IMR-90 (cell line): ENCODE measurements at regions not wholly inside any gene's neighbourhood (a gene's known extent, or its start where the extent isn't known, plus 50 kb on each side); places are given as distances from the start of the nearest gene placed in this dataset.

Experiments used
- ATAC-seq: fragments of 200-7000 bp; cut with Tn5 transposase; 2 replicates; pipeline ENCODE4 v1.9.1; 2020; ENCODE audit warnings: low read depth, mild to moderate bottlenecking, moderate library complexity
- BruUV-seq: library from RNA; stranded (reverse); fragments of 400-500 nt; replicated peaks from 2 replicates; lab custom pipeline; 2021; lab: Mats Ljungman, UMichigan
- CTCF ChIA-PET: fragments of 300-600 bp; formaldehyde crosslinking; extraction: SDS; loops from one replicate; lab custom pipeline; 2021; ENCODE audit warnings: antibody characterized with exemption; lab: Yijun Ruan, JAX
- POLR2A ChIA-PET: fragments of 300-600 bp; sonication (Branson Sonifier 250); formaldehyde crosslinking; loops from one replicate; lab custom pipeline; 2022; ENCODE audit warnings: antibody characterized with exemption; ENCODE audit not compliant: unreplicated experiment; lab: Charles Lee
- DNase-seq: peaks from one replicate; pipeline ENCODE4 v3.0.0; 2013
- H2AFZ ChIP-seq: replicated peaks from 2 replicates; pipeline ENCODE3; 2013; ENCODE audit warnings: low read length, mild to moderate bottlenecking; ENCODE audit not compliant: poor library complexity
- H2AK5ac ChIP-seq: 2 replicates; pipeline ENCODE4 v1.6.1; 2013; ENCODE audit warnings: low read depth, low read length, inconsistent platforms
- H2AK9ac ChIP-seq: replicated peaks from 2 replicates; pipeline ENCODE3; 2013; ENCODE audit warnings: mild to moderate bottlenecking, low read depth, low read length, moderate library complexity; ENCODE audit not compliant: poor library complexity
- H2BK120ac ChIP-seq: 2 replicates; pipeline ENCODE4 v1.6.1; 2013; ENCODE audit warnings: low read depth, low read length, inconsistent platforms
- H2BK15ac ChIP-seq: 3 replicates; pipeline ENCODE4 v1.6.1; 2013; ENCODE audit warnings: low read depth, low read length, inconsistent platforms
- H2BK20ac ChIP-seq: 2 replicates; pipeline ENCODE4 v1.6.1; 2013; ENCODE audit warnings: low read depth, mild to moderate bottlenecking, inconsistent platforms, low read length, moderate library complexity
- H2BK5ac ChIP-seq: 2 replicates; pipeline ENCODE4 v1.6.1; 2013; ENCODE audit warnings: mild to moderate bottlenecking, low read depth, low read length, inconsistent platforms; ENCODE audit not compliant: poor library complexity, severe bottlenecking
- H3K14ac ChIP-seq: replicated peaks from 2 replicates; pipeline ENCODE4 v1.6.1; 2013; ENCODE audit warnings: low read depth, low read length, inconsistent platforms
- H3K18ac ChIP-seq: 2 replicates; pipeline ENCODE4 v1.6.1; 2013; ENCODE audit warnings: low read depth, low read length, control low read depth
- H3K23ac ChIP-seq: 2 replicates; pipeline ENCODE4 v1.6.1; 2013; ENCODE audit warnings: low read depth, low read length, inconsistent platforms
- H3K27ac ChIP-seq: 2 replicates; pipeline ENCODE4 v1.5.1; 2013; ENCODE audit warnings: mild to moderate bottlenecking, control low read depth, low read length; ENCODE audit not compliant: insufficient read depth
- H3K27me3 ChIP-seq: 2 replicates; pipeline ENCODE4 v1.6.1; 2013; ENCODE audit warnings: low read length; ENCODE audit not compliant: control insufficient read depth, insufficient read depth
- H3K36me3 ChIP-seq: 2 replicates; pipeline ENCODE4 v1.6.1; 2013; ENCODE audit warnings: low read length, mixed read lengths; ENCODE audit not compliant: control insufficient read depth, insufficient read depth
- H3K4ac ChIP-seq: 2 replicates; pipeline ENCODE4 v1.6.1; 2013; ENCODE audit warnings: low read depth, low read length, inconsistent platforms
- H3K4me1 ChIP-seq: 2 replicates; pipeline ENCODE4 v1.6.1; 2013; ENCODE audit warnings: low read length, mixed read lengths; ENCODE audit not compliant: control insufficient read depth, insufficient read depth
- H3K4me2 ChIP-seq: 2 replicates; pipeline ENCODE4 v1.6.1; 2013; ENCODE audit warnings: low read depth, mild to moderate bottlenecking, control low read depth, low read length, moderate library complexity
- H3K4me3 ChIP-seq: 2 replicates; pipeline ENCODE4 v1.5.1; 2013; ENCODE audit warnings: low read depth, mild to moderate bottlenecking, control low read depth, low read length, moderate library complexity; ENCODE audit not compliant: insufficient read depth
- H3K56ac ChIP-seq: 2 replicates; pipeline ENCODE4 v1.6.1; 2013; ENCODE audit warnings: low read length, inconsistent platforms; ENCODE audit not compliant: insufficient read depth; ENCODE audit errors: extremely low read depth
- H3K79me1 ChIP-seq, 2 experiments: 2 replicates each; pipeline ENCODE4 v1.6.1; 2013; ENCODE audit warnings: low read length in 2 of 2, inconsistent platforms in 1 of 2, low read depth in 1 of 2
- H3K9ac ChIP-seq: 2 replicates; pipeline ENCODE4 v1.6.1; 2013; ENCODE audit warnings: low read depth, low read length, control low read depth
- H3K9me1 ChIP-seq: 2 replicates; pipeline ENCODE4 v1.6.1; 2013; ENCODE audit warnings: low read length, inconsistent platforms; ENCODE audit not compliant: insufficient read depth
- H3K9me3 ChIP-seq: 2 replicates; pipeline ENCODE4 v1.6.1; 2013; ENCODE audit warnings: low read length; ENCODE audit not compliant: control insufficient read depth, insufficient read depth
- H4K20me1 ChIP-seq: 2 replicates; pipeline ENCODE4 v1.6.1; 2013; ENCODE audit warnings: low read length, inconsistent platforms; ENCODE audit not compliant: insufficient read depth
- H4K5ac ChIP-seq: 2 replicates; pipeline ENCODE4 v1.6.1; 2013; ENCODE audit warnings: mild to moderate bottlenecking, low read depth, low read length, control low read depth
- H4K8ac ChIP-seq, 2 experiments: 2 replicates each; pipeline ENCODE4 v1.6.1; 2013; ENCODE audit warnings: low read depth in 2 of 2, low read length in 2 of 2, control low read depth in 1 of 2, inconsistent platforms in 1 of 2
- H4K91ac ChIP-seq: 2 replicates; pipeline ENCODE4 v1.6.1; 2013; ENCODE audit warnings: low read depth, low read length, inconsistent platforms; ENCODE audit not compliant: insufficient read depth
- CTCF ChIP-seq: conservative IDR thresholded peaks from 2 replicates; pipeline ENCODE4 v1.5.1; 2012; ENCODE audit warnings: mild to moderate bottlenecking, low read depth, low read length, improper control_type of control experiment
- FOS ChIP-seq: fragments of 150-350 bp; IDR thresholded peaks from 2 replicates; pipeline ENCODE4 v1.6.1; 2016; ENCODE audit warnings: low read depth, low read length
- MAZ ChIP-seq: IDR thresholded peaks from 2 replicates; pipeline ENCODE4 v1.6.1; 2012; ENCODE audit warnings: low read depth, mild to moderate bottlenecking, low read length, improper control_type of control experiment, moderate library complexity, borderline replicate concordance
- MXI1 ChIP-seq: IDR thresholded peaks from 2 replicates; pipeline ENCODE4 v1.6.1; 2012; ENCODE audit warnings: low read depth, mild to moderate bottlenecking, low read length, moderate library complexity, borderline replicate concordance
- RAD21 ChIP-seq: IDR thresholded peaks from 2 replicates; pipeline ENCODE4 v1.6.1; 2012; ENCODE audit warnings: low read length, improper control_type of control experiment
- SMC3 ChIP-seq: fragments of 150-350 bp; IDR thresholded peaks from 2 replicates; pipeline ENCODE4 v1.6.1; 2016; ENCODE audit warnings: low read depth, mild to moderate bottlenecking, antibody characterized with exemption, low read length, moderate library complexity
- WGBS, 2 experiments: methylation state at CpG; one replicate each; pipeline versions ENCODE4 v1.1.5 to v1.1.7; 2013; ENCODE audit warnings: missing lambda C conversion rate in 2 of 2; ENCODE audit not compliant: insufficient read length in 1 of 2; ENCODE audit errors: extremely low coverage in 2 of 2; 5-methylcytosine and 5-hydroxymethylcytosine counted together
- dilution Hi-C: fragments of 300-500 bp; cut with HindIII; formaldehyde crosslinking; loops from one replicate; pipeline ENCODE4 v1.14.3; 2018; ENCODE audit warnings: low sequenced_read_pairs; ENCODE audit not compliant: unreplicated experiment
- in situ Hi-C: fragments of 300-500 bp; cut with MboI; formaldehyde crosslinking; loops from 3 replicates; pipeline ENCODE4 v1.14.3; 2019; ENCODE audit warnings: low sequenced_read_pairs, inconsistent platforms, mixed read lengths
- intact Hi-C: fragments of 100-400 bp; cut with micrococcal nuclease; formaldehyde crosslinking; loops from 2 replicates; pipeline ENCODE4 v1.10.0; 2022
- TF ChIP-seq, protein P1 (sequence below): fragments of 150-350 bp; IDR thresholded peaks from 2 replicates; pipeline ENCODE4 v1.6.1; 2016; ENCODE audit warnings: low read depth, mild to moderate bottlenecking, low read length, moderate library complexity, borderline replicate concordance

DNA sequence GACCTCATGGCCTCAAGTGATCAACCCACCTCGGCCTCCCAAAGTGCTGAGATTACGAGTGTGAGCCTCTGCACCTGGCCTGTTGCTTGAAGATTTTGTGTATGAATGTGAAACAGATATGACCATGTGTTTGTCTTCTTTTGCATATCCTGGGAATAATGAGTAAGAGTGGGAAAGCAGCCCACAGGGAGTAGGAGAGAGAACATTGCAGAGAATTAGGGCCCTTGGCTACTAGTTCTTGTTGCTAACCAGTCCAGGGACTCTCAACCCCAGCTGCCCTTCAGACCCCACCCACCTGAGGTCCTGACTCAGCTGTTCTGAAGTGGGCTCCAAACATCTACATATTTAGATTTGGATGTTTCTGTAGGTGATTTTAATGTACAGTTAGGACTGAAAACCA, 125.5 kb downstream of the MTX3 start:
- dilution Hi-C loops, result no loop called here
- Histone ChIP-seq H3K4me1 (no peaks in the 10 kb centered on the region), H2AK5ac (no peak overlapping the region), H3K27ac (no peak overlapping the region), H3K27me3 (peaks cover 18% of the 10 kb centered on the region), H4K8ac (no peak overlapping the region), H3K23ac (no peak overlapping the region), H4K5ac (no peak overlapping the region), H2AFZ (no peak overlapping the region), H4K91ac (no peak overlapping the region), H2AK9ac (no peak overlapping the region), H3K9me3 (no peaks in the 10 kb centered on the region), H2BK5ac (no peak overlapping the region), H3K9me1 (no peaks in the 10 kb centered on the region), H4K20me1 (no peaks in the 10 kb centered on the region), H3K9ac (no peak overlapping the region), H2BK20ac (no peak overlapping the region), H3K14ac (no peak overlapping the region), H3K18ac (no peak overlapping the region), H3K4ac (no peak overlapping the region), H3K4me3 (no peak overlapping the region), H2BK120ac (no peak overlapping the region), H3K4me2 (no peak overlapping the region), H3K79me1 (no peaks in the 10 kb centered on the region), H2BK15ac (no peak overlapping the region), H3K36me3 (no peaks in the 10 kb centered on the region), H3K56ac (no peak overlapping the region)
- ChIA-PET POLR2A (no interaction called here), CTCF (no interaction called here)
- in situ Hi-C loops, result no loop called here
- no peak for DNase-seq
- BruUV-seq, result no TSS peak
- WGBS, 2 experiments, result 40% methylated on average over 1 of the region's 2 CpGs; no CpG with 5 or more reads in 1 of the 2 experiments
- ATAC-seq, result no peak
- intact Hi-C loops, result no loop called here
- no peak for TF ChIP-seq FOS
- TF ChIP-seq CTCF, result no peak
- TF ChIP-seq MAZ, result no peak
- TF ChIP-seq MXI1, result no peak
- no peak for TF ChIP-seq RAD21
- no peak for TF ChIP-seq SMC3
- TF ChIP-seq, protein P1, sequence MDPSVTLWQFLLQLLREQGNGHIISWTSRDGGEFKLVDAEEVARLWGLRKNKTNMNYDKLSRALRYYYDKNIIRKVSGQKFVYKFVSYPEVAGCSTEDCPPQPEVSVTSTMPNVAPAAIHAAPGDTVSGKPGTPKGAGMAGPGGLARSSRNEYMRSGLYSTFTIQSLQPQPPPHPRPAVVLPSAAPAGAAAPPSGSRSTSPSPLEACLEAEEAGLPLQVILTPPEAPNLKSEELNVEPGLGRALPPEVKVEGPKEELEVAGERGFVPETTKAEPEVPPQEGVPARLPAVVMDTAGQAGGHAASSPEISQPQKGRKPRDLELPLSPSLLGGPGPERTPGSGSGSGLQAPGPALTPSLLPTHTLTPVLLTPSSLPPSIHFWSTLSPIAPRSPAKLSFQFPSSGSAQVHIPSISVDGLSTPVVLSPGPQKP, result no peak
